ENCODE measurements at regions not wholly inside any gene's neighbourhood (a gene's known extent, or its start where the extent isn't known, plus 50 kb on each side); places are given as distances from the start of the nearest gene placed in this dataset.

GRCh38 chrX:131727778-131728177 is 183.9 kb downstream of the OR13H1 start:
- Histone ChIP-seq H3K4me3 (ENCODE audit: low read length) (no peak overlapping the region), H3K27ac (ENCODE audit: low read depth, low read length) (no peak overlapping the region), H3K79me2 (ENCODE audit: control insufficient read depth, insufficient read depth, low read length) (no peaks in the 10 kb centered on the region), H3K79me1 (ENCODE audit: low read length) (no peaks in the 10 kb centered on the region), H4K5ac (ENCODE audit: low read length) (no peak overlapping the region), H4K8ac (ENCODE audit: low read depth, low read length) (no peak overlapping the region), H3K4ac (ENCODE audit: low read depth, low read length) (no peak overlapping the region), H3K23ac (ENCODE audit: low read length) (no peak overlapping the region), H3K4me1 (ENCODE audit: control insufficient read depth, low read depth, low read length) (no peaks in the 10 kb centered on the region), H3K27me3 (ENCODE audit: insufficient read depth, low read length, poor library complexity) (no peaks in the 10 kb centered on the region), H3K36me3 (ENCODE audit: control insufficient read depth, insufficient read depth, low read length) (no peaks in the 10 kb centered on the region), H3K18ac (ENCODE audit: low read length) (no peak overlapping the region), H3K9ac (ENCODE audit: low read length) (no peak overlapping the region), H2BK15ac (replicated peaks; ENCODE audit: low read depth) (no peak overlapping the region), H3K56ac (ENCODE audit: low read length) (no peak overlapping the region), H2AK5ac (ENCODE audit: low read length) (no peak overlapping the region), H3K4me2 (ENCODE audit: low read length) (no peak overlapping the region), H2BK5ac (ENCODE audit: low read length) (no peak overlapping the region), H2BK120ac (ENCODE audit: low read depth, low read length) (no peak overlapping the region)
- DNase-seq = no peak
- WGBS (ENCODE audit: extremely low coverage, insufficient coverage, low lambda C conversion rate) = no CpG with 5 or more reads among the region's 9 CpGs

GRCh38 chrX:131728295-131729145 is 184.6 kb downstream of the OR13H1 start:
- H3K27ac ChIP-seq (ENCODE audit: low read depth, low read length) = no peak overlapping the region
- no peak overlapping the region for H4K5ac ChIP-seq (ENCODE audit: low read length)
- no peaks in the 10 kb centered on the region for H3K27me3 ChIP-seq (ENCODE audit: insufficient read depth, low read length, poor library complexity)
- H3K23ac ChIP-seq (ENCODE audit: low read length) = no peak overlapping the region
- H3K18ac ChIP-seq (ENCODE audit: low read length) = no peak overlapping the region
- H3K4ac ChIP-seq (ENCODE audit: low read depth, low read length) = no peak overlapping the region
- no peak overlapping the region for H3K9ac ChIP-seq (ENCODE audit: low read length)
- H3K36me3 ChIP-seq (ENCODE audit: control insufficient read depth, insufficient read depth, low read length) = no peaks in the 10 kb centered on the region
- no peak overlapping the region for H3K4me3 ChIP-seq (ENCODE audit: low read length)
- H2BK5ac ChIP-seq (ENCODE audit: low read length) = no peak overlapping the region
- no peak overlapping the region for H2BK120ac ChIP-seq (ENCODE audit: low read depth, low read length)
- H3K4me1 ChIP-seq (ENCODE audit: control insufficient read depth, low read depth, low read length) = no peaks in the 10 kb centered on the region
- DNase-seq = no peak
- H3K79me1 ChIP-seq (ENCODE audit: low read length) = no peaks in the 10 kb centered on the region
- H2AK5ac ChIP-seq (ENCODE audit: low read length) = no peak overlapping the region
- H3K79me2 ChIP-seq (ENCODE audit: control insufficient read depth, insufficient read depth, low read length) = no peaks in the 10 kb centered on the region
- WGBS (ENCODE audit: extremely low coverage, insufficient coverage, low lambda C conversion rate) = no CpG with 5 or more reads among the region's 19 CpGs
- H3K56ac ChIP-seq (ENCODE audit: low read length) = no peak overlapping the region
- H2BK15ac ChIP-seq (replicated peaks; ENCODE audit: low read depth) = no peak overlapping the region
- no peak overlapping the region for H4K8ac ChIP-seq (ENCODE audit: low read depth, low read length)
- H3K4me2 ChIP-seq (ENCODE audit: low read length) = no peak overlapping the region

- H3K56ac ChIP-seq (ENCODE audit: low read length) = no peak overlapping the region
- H3K79me2 ChIP-seq (ENCODE audit: control insufficient read depth, insufficient read depth, low read length) = no peaks in the 10 kb centered on the region
- H3K9ac ChIP-seq (ENCODE audit: low read length) = no peak overlapping the region
- H3K4me3 ChIP-seq (ENCODE audit: low read length) = no peak overlapping the region
- no peaks in the 10 kb centered on the region for H3K27me3 ChIP-seq (ENCODE audit: insufficient read depth, low read length, poor library complexity)
- H3K4me2 ChIP-seq (ENCODE audit: low read length) = no peak overlapping the region
- H2AK5ac ChIP-seq (ENCODE audit: low read length) = no peak overlapping the region
- no peaks in the 10 kb centered on the region for H3K4me1 ChIP-seq (ENCODE audit: control insufficient read depth, low read depth, low read length)
- no peak overlapping the region for H2BK5ac ChIP-seq (ENCODE audit: low read length)
- H2BK120ac ChIP-seq (ENCODE audit: low read depth, low read length) = no peak overlapping the region
- no peak for DNase-seq
- no CpG with 5 or more reads among the region's 15 CpGs for WGBS (ENCODE audit: extremely low coverage, insufficient coverage, low lambda C conversion rate)
- no peak overlapping the region for H3K27ac ChIP-seq (ENCODE audit: low read depth, low read length)
- no peak overlapping the region for H2BK15ac ChIP-seq (replicated peaks; ENCODE audit: low read depth)
- H3K23ac ChIP-seq (ENCODE audit: low read length) = no peak overlapping the region
- H3K4ac ChIP-seq (ENCODE audit: low read depth, low read length) = no peak overlapping the region
- peaks cover 2% of the 10 kb centered on the region for H3K36me3 ChIP-seq (ENCODE audit: control insufficient read depth, insufficient read depth, low read length)
- H4K5ac ChIP-seq (ENCODE audit: low read length) = no peak overlapping the region
- no peaks in the 10 kb centered on the region for H3K79me1 ChIP-seq (ENCODE audit: low read length)
- no peak overlapping the region for H3K18ac ChIP-seq (ENCODE audit: low read length)
- no peak overlapping the region for H4K8ac ChIP-seq (ENCODE audit: low read depth, low read length)
These were observed 185.4 kb downstream of the OR13H1 start for GRCh38 chrX:131729295-131729694.

GRCh38 chrX:131734621-131735020 is 190.7 kb downstream of the OR13H1 start:
- Histone ChIP-seq H3K23ac (ENCODE audit: low read length) (no peak overlapping the region), H3K27me3 (ENCODE audit: insufficient read depth, low read length, poor library complexity) (no peaks in the 10 kb centered on the region), H2BK5ac (ENCODE audit: low read length) (no peak overlapping the region), H2BK15ac (replicated peaks; ENCODE audit: low read depth) (no peak overlapping the region), H3K4me2 (ENCODE audit: low read length) (no peak overlapping the region), H3K56ac (ENCODE audit: low read length) (no peak overlapping the region), H3K79me1 (ENCODE audit: low read length) (no peaks in the 10 kb centered on the region), H3K27ac (ENCODE audit: low read depth, low read length) (no peak overlapping the region), H2AK5ac (ENCODE audit: low read length) (no peak overlapping the region), H3K79me2 (ENCODE audit: control insufficient read depth, insufficient read depth, low read length) (no peaks in the 10 kb centered on the region), H3K4me1 (ENCODE audit: control insufficient read depth, low read depth, low read length) (no peaks in the 10 kb centered on the region), H4K8ac (ENCODE audit: low read depth, low read length) (no peak overlapping the region), H3K36me3 (ENCODE audit: control insufficient read depth, insufficient read depth, low read length) (peaks cover 2% of the 10 kb centered on the region), H3K9ac (ENCODE audit: low read length) (no peak overlapping the region), H3K18ac (ENCODE audit: low read length) (no peak overlapping the region), H3K4ac (ENCODE audit: low read depth, low read length) (no peak overlapping the region), H3K4me3 (ENCODE audit: low read length) (no peak overlapping the region), H2BK120ac (ENCODE audit: low read depth, low read length) (no peak overlapping the region), H4K5ac (ENCODE audit: low read length) (no peak overlapping the region)
- no peak for DNase-seq
- WGBS (ENCODE audit: extremely low coverage, insufficient coverage, low lambda C conversion rate) = no CpG with 5 or more reads among the region's 9 CpGs

- H3K18ac ChIP-seq (ENCODE audit: low read length) = no peak overlapping the region
- H2BK120ac ChIP-seq (ENCODE audit: low read depth, low read length) = no peak overlapping the region
- H2BK15ac ChIP-seq (replicated peaks; ENCODE audit: low read depth) = no peak overlapping the region
- no peak overlapping the region for H2AK5ac ChIP-seq (ENCODE audit: low read length)
- H3K79me2 ChIP-seq (ENCODE audit: control insufficient read depth, insufficient read depth, low read length) = no peaks in the 10 kb centered on the region
- H3K9ac ChIP-seq (ENCODE audit: low read length) = no peak overlapping the region
- no peak overlapping the region for H3K56ac ChIP-seq (ENCODE audit: low read length)
- no peak overlapping the region for H3K4me2 ChIP-seq (ENCODE audit: low read length)
- no peak overlapping the region for H3K23ac ChIP-seq (ENCODE audit: low read length)
- no peak overlapping the region for H2BK5ac ChIP-seq (ENCODE audit: low read length)
- H3K27me3 ChIP-seq (ENCODE audit: insufficient read depth, low read length, poor library complexity) = no peaks in the 10 kb centered on the region
- H3K4me1 ChIP-seq (ENCODE audit: control insufficient read depth, low read depth, low read length) = no peaks in the 10 kb centered on the region
- no peak for DNase-seq
- H3K4ac ChIP-seq (ENCODE audit: low read depth, low read length) = no peak overlapping the region
- WGBS (ENCODE audit: extremely low coverage, insufficient coverage, low lambda C conversion rate) = no CpG with 5 or more reads among the region's 3 CpGs
- no peak overlapping the region for H3K4me3 ChIP-seq (ENCODE audit: low read length)
- no peak overlapping the region for H3K27ac ChIP-seq (ENCODE audit: low read depth, low read length)
- no peaks in the 10 kb centered on the region for H3K79me1 ChIP-seq (ENCODE audit: low read length)
- H4K8ac ChIP-seq (ENCODE audit: low read depth, low read length) = no peak overlapping the region
- peaks cover 2% of the 10 kb centered on the region for H3K36me3 ChIP-seq (ENCODE audit: control insufficient read depth, insufficient read depth, low read length)
- no peak overlapping the region for H4K5ac ChIP-seq (ENCODE audit: low read length)
These were observed 191.3 kb downstream of the OR13H1 start for GRCh38 chrX:131735127-131735526.

- no peak overlapping the region for H3K9ac ChIP-seq (ENCODE audit: low read length)
- no peak overlapping the region for H2BK5ac ChIP-seq (ENCODE audit: low read length)
- H2BK15ac ChIP-seq (replicated peaks; ENCODE audit: low read depth) = no peak overlapping the region
- H3K36me3 ChIP-seq (ENCODE audit: control insufficient read depth, insufficient read depth, low read length) = no peaks in the 10 kb centered on the region
- DNase-seq = no peak
- no peaks in the 10 kb centered on the region for H3K4me1 ChIP-seq (ENCODE audit: control insufficient read depth, low read depth, low read length)
- no peak overlapping the region for H4K5ac ChIP-seq (ENCODE audit: low read length)
- no peak overlapping the region for H3K4ac ChIP-seq (ENCODE audit: low read depth, low read length)
- WGBS (ENCODE audit: extremely low coverage, insufficient coverage, low lambda C conversion rate) = no CpG with 5 or more reads among the region's 2 CpGs
- H3K79me1 ChIP-seq (ENCODE audit: low read length) = no peaks in the 10 kb centered on the region
- H2AK5ac ChIP-seq (ENCODE audit: low read length) = no peak overlapping the region
- no peak overlapping the region for H4K8ac ChIP-seq (ENCODE audit: low read depth, low read length)
- no peaks in the 10 kb centered on the region for H3K27me3 ChIP-seq (ENCODE audit: insufficient read depth, low read length, poor library complexity)
- H3K79me2 ChIP-seq (ENCODE audit: control insufficient read depth, insufficient read depth, low read length) = no peaks in the 10 kb centered on the region
- H3K4me3 ChIP-seq (ENCODE audit: low read length) = no peak overlapping the region
- no peak overlapping the region for H3K4me2 ChIP-seq (ENCODE audit: low read length)
- no peak overlapping the region for H3K56ac ChIP-seq (ENCODE audit: low read length)
- no peak overlapping the region for H2BK120ac ChIP-seq (ENCODE audit: low read depth, low read length)
- no peak overlapping the region for H3K23ac ChIP-seq (ENCODE audit: low read length)
- H3K27ac ChIP-seq (ENCODE audit: low read depth, low read length) = no peak overlapping the region
- H3K18ac ChIP-seq (ENCODE audit: low read length) = no peak overlapping the region
These were observed 195.9 kb downstream of the OR13H1 start for GRCh38 chrX:131739823-131740222.
